Neural progenitor cell (in vitro differentiated cells): ENCODE measurements at regions not wholly inside any gene's neighbourhood (a gene's known extent, or its start where the extent isn't known, plus 50 kb on each side); places are given as distances from the start of the nearest gene placed in this dataset.

Source experiments
- CTCF ChIP-seq: fragments of 200-600 bp; sonication (generic); IDR thresholded peaks from 2 replicates; pipeline ENCODE4 v1.5.1; 2017; ENCODE audit warnings: antibody characterized with exemption, mild to moderate bottlenecking
- EZH2phosphoT487 ChIP-seq: fragments of 200-600 bp; sonication (generic); IDR thresholded peaks from 2 replicates; pipeline ENCODE4 v1.6.1; 2017; ENCODE audit warnings: antibody characterized with exemption

GRCh38 chr16:80457871-80458270 is 82.9 kb upstream of the DYNLRB2 start:
- TF ChIP-seq CTCF (no peak), EZH2phosphoT487 (no peak)
